HAP-1 (cell line): ENCODE measurements at regions not wholly inside any gene's neighbourhood (a gene's known extent, or its start where the extent isn't known, plus 50 kb on each side); places are given as distances from the start of the nearest gene placed in this dataset.
A peak's percentile ranks its signal among the peaks of the same experiment; 100 is the strongest.
"Not testable (repeated sequence)": the region's sequence is repeated elsewhere in the genome, so short reads cannot be mapped to it uniquely, and the experiment has no call there.

Experiments
- DNase-seq, 2 experiments: peaks; one replicate each; pipeline ENCODE4 v3.0.0-alpha.2; 2016 to 2020; ENCODE audit warnings: low spot score in 2 of 2
- H3K27me3 ChIP-seq: fragments of 250-450 bp; sonication (Bioruptor Pico); 2 replicates; pipeline ENCODE4 v1.5.1; 2020; ENCODE audit warnings: low read depth, mild to moderate bottlenecking, moderate library complexity
- H3K36me3 ChIP-seq: fragments of 250-450 bp; sonication (Bioruptor Pico); replicated peaks from 2 replicates; pipeline ENCODE4 v1.5.1; 2020; ENCODE audit warnings: mild to moderate bottlenecking
- H3K4me1 ChIP-seq: fragments of 250-450 bp; sonication (Bioruptor Pico); 2 replicates; pipeline ENCODE4 v1.5.1; 2020; ENCODE audit warnings: mild to moderate bottlenecking
- H3K4me3 ChIP-seq: fragments of 250-450 bp; sonication (Bioruptor Pico); 2 replicates; pipeline ENCODE4 v1.5.1; 2020; ENCODE audit warnings: mild to moderate bottlenecking, moderate library complexity
- H3K9me3 ChIP-seq: fragments of 250-450 bp; sonication (Bioruptor Pico); 2 replicates; pipeline ENCODE4 v1.5.1; 2020; ENCODE audit warnings: mild to moderate bottlenecking, moderate library complexity
- in situ Hi-C: fragments of 300-500 bp; cut with MboI; formaldehyde crosslinking; loops from 3 replicates; pipeline ENCODE4 v1.14.3; 2020; ENCODE audit warnings: low sequenced_read_pairs, inconsistent platforms, mixed read lengths

DNA sequence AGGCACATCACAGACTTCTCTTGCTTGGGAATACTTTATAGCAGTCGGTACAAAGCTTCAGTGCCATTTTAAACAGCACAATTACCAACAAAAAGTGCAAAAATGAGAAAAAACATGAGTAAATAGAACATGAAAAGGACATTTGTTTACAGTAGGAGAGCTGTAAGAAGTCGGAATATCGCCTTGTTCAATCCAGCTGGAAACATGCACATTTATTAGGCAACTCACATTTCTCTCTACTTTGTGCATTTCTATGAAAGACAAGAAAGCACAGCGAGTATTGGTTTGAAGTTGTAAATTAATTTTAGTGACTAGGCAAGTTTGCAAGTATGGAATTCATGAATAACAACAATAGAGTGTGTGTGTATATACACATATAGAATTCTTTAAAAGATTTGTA is 484.7 kb downstream of the DACH1 start:
- in situ Hi-C loops = no loop called here
- Histone ChIP-seq H3K36me3 (no peaks in the 10 kb centered on the region), H3K27me3 (no peaks in the 10 kb centered on the region), H3K4me3 (no peak overlapping the region), H3K4me1 (peaks cover 22% of the 10 kb centered on the region), H3K9me3 (no peaks in the 10 kb centered on the region)
- DNase-seq = no peak

DNA sequence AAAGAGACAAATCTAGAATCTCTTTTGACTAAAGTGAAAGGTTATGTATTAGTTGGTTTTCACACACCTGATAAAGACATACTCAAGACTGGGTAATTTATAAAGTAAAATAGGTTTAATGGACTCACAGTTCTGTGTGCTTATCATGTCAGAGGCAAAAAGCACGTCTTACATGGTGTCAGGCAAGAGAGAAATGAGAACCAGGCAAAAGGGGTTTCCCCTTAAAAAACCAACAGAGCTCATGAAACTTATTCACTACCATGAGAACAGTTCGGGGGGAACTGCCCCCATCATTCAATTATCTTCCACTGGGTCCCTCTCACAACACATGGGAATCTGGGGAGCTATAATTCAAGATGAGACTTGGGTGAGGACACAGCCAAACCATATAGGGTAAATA is 486.8 kb downstream of the DACH1 start:
- no peaks in the 10 kb centered on the region for H3K27me3 ChIP-seq
- H3K36me3 ChIP-seq = no peaks in the 10 kb centered on the region
- in situ Hi-C loops = no loop called here
- no peak overlapping the region for H3K4me3 ChIP-seq
- H3K4me1 ChIP-seq = peaks cover 29% of the 10 kb centered on the region
- H3K9me3 ChIP-seq = no peaks in the 10 kb centered on the region
- DNase-seq = no peak

DNA sequence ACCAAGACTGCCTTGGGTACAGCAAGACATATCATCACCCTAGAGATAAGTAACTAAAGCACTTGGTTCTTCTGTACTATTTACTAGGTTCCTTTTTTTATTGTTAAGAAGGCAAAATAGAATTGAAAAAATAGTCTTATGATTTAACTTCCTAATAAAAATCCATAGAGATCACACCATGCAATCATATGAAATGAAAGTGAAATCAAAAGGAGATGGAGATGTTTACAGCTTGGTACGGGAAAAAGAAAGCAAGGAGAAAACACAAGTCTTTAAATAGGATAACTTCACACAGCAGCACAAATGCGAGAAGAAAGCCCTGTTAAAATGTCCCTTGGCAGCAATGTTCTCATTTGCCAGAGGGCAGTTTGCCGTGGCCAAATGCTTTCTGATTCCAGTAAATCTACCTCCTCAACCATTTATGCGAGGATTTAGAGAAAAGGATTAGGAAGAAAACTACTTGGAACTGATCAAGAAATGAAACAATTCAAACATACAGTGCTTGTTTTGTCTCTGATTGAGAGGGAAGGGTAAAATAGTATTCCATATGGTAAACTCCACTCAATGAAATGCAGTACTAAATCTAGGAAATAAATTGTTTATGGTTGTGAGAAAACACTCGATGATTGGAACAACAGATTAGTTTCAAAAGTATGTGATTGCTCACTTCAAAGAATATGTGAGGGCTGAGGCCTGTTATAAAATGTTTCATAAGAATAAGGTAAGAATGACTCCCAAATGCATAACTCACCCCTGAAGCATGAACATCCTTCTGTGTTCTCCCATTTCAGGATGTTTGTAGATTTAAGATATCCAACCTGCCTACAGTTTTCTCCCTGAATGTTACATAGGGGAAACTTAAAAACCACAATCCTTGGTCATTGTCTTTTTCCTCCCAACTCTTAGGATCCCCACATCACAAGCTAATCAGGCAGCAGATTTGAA is 487.8 kb downstream of the DACH1 start:
- Histone ChIP-seq H3K9me3 (no peaks in the 10 kb centered on the region), H3K27me3 (no peaks in the 10 kb centered on the region), H3K4me3 (no peak overlapping the region), H3K36me3 (no peaks in the 10 kb centered on the region), H3K4me1 (peaks cover 34% of the 10 kb centered on the region)
- in situ Hi-C loops = no loop called here
- peak; percentile 41 to 61 for DNase-seq

DNA sequence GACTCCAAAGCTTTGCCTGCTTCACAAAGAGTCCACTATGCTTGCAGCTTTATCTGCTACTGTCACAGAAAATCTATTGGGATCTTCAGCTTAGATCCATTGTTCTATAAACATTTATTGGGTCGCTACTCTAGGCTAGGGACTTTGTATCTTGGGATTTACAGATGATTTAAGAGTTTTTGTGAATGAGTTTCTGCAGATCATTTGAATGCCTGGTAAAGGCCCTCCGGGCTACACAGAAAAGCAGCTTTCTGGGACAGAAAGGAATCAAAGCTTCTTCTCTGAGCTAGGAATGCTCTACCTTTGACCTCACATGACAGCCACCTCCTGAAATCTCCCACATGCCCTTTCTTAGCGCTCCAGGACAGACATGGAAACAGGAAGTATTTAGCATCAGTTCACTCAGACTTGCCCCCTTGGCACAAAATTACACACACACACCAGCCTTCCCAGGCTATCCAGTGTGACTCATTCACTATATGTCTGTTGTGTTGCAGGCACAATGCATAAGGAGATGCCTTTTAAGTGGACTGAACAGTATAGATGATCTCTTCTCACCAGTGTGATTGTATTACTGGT is 492.4 kb downstream of the DACH1 start:
- Histone ChIP-seq H3K27me3 (no peaks in the 10 kb centered on the region), H3K4me3 (no peak overlapping the region), H3K36me3 (no peaks in the 10 kb centered on the region), H3K9me3 (no peaks in the 10 kb centered on the region), H3K4me1 (peaks cover 27% of the 10 kb centered on the region)
- peak; percentile 79 to 93 for DNase-seq
- in situ Hi-C loops = no loop called here

DNA sequence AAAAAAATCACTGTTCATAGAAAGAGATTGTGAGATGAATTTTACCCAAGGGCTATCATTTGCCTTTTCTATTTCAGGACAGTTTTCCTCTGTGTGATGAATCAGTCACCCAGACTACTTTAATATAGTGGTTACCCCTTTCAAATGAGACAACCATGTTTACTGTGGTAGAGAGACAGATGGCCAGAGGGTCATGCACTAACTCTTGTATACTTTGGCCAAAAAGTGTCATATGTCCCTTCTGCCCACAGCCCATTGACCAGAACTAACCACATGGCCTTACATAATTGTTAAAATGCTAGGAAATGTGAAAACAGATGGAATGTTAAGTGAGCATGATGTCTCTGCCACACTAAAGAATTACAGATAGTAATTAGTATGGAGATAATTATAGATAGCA is 498.7 kb downstream of the DACH1 start:
- Histone ChIP-seq H3K4me3 (no peak overlapping the region), H3K4me1 (no peaks in the 10 kb centered on the region), H3K9me3 (no peaks in the 10 kb centered on the region), H3K27me3 (no peaks in the 10 kb centered on the region), H3K36me3 (no peaks in the 10 kb centered on the region)
- no peak for DNase-seq
- in situ Hi-C loops = no loop called here

DNA sequence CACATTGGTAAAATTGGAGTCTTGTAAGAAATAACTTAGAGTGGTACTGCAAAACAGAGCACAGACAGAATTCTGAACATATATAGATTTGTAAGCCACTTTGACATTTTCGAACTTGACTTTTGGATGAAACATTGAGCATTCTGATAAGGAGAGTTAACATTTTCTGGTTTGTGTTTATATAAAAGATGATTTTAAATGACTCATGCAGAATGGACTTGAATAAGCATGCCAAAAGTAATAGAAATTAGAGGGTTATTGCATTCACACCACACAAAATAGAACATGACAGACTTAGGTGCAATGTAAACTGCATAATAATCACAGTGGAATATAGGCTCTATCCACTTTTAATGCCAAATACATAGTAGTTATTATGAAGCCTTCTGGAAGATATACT is 507.0 kb downstream of the DACH1 start:
- Histone ChIP-seq H3K27me3 (no peaks in the 10 kb centered on the region), H3K4me3 (no peak overlapping the region), H3K9me3 (no peaks in the 10 kb centered on the region), H3K4me1 (no peaks in the 10 kb centered on the region), H3K36me3 (no peaks in the 10 kb centered on the region)
- no peak for DNase-seq
- in situ Hi-C loops = no loop called here

DNA sequence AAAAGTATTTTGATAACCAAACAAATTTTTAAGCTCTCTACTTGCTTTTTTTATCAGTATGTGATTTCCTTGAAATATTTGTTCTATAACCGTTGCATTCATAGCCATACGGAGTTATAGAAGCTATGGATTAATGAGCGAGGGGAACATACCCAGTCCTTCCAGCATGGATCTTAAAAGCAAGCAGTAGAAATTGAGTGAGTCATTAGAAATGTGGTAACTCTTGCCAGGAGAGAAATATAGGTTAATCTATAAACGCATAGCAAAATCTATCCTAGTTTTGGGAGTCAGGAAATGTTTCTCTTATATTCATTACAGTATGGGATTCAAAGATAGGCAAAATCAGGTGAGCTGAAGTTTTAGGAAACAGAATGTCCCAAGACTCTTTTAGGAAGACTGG is 507.4 kb downstream of the DACH1 start:
- Histone ChIP-seq H3K4me1 (no peaks in the 10 kb centered on the region), H3K36me3 (no peaks in the 10 kb centered on the region), H3K4me3 (no peak overlapping the region), H3K27me3 (no peaks in the 10 kb centered on the region), H3K9me3 (no peaks in the 10 kb centered on the region)
- in situ Hi-C loops = no loop called here
- DNase-seq = no peak

DNA sequence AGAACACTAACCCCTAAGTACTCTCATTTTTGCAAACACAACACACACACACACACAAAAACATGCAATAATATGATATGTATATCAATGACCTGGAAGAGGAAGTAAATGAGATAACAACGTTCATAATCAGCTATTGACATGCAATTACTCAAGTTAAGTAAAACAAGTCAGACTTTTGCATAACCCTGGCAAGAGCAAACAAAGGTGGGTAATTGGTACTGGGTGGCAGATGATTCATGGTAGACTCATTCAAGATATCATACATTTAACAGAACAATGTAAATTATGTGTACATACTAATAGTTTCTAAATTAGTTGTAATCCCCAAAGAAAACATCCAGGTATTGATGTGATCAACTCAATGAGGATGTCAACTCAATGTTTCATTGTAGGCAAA is 508.8 kb downstream of the DACH1 start:
- Histone ChIP-seq H3K4me3 (no peak overlapping the region), H3K27me3 (no peaks in the 10 kb centered on the region), H3K9me3 (no peaks in the 10 kb centered on the region), H3K36me3 (no peaks in the 10 kb centered on the region), H3K4me1 (no peaks in the 10 kb centered on the region)
- DNase-seq = no peak
- in situ Hi-C loops = no loop called here

DNA sequence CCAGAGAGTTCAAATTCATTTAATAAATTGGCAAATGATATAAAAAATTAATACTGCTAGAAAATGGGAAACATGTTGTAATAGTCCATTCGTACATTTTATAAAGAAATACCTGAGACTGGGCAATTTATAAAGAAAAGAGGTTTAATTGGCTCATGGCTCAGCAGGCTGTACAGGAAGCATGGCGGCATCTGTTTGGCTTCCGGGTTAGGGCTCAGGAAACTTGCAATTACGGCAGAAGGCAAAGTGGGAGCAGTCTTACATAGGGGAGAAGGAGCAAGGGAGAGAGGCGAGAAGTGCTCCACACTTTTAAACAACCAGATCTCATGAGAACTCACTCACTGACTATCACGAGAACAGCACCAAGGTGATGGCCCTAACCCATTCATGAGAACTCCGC is 512.0 kb downstream of the DACH1 start:
- no peak overlapping the region for H3K4me3 ChIP-seq
- in situ Hi-C loops = no loop called here

DNA sequence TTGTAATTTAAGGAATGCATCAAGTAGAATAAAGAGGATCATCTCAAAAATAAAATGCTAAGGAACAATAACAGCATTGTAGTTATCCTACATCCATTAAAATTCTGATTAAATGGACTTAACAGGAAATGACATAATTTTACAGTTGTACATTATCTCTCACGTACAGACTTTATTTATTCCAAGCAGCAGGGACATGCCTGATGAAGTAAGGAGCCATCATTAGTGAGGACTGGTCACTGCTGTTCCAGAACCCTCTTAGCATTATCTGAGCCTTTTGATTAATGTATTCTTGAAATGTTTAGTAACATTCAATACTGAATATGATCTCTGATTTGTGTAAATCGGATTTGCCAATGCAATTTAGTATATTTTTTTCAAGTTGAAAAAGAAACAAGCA is 516.1 kb downstream of the DACH1 start:
- Histone ChIP-seq H3K36me3 (no peaks in the 10 kb centered on the region), H3K9me3 (no peaks in the 10 kb centered on the region), H3K4me3 (no peak overlapping the region), H3K4me1 (peaks cover 8% of the 10 kb centered on the region), H3K27me3 (no peaks in the 10 kb centered on the region)
- DNase-seq = no peak
- in situ Hi-C loops = no loop called here

More for the DNA sequence above, 512.0 kb downstream of the DACH1 start:
- H3K27me3 ChIP-seq = no peaks in the 10 kb centered on the region
- H3K4me1 ChIP-seq = no peaks in the 10 kb centered on the region
- DNase-seq = no peak
- H3K36me3 ChIP-seq = no peaks in the 10 kb centered on the region
- no peaks in the 10 kb centered on the region for H3K9me3 ChIP-seq

DNA sequence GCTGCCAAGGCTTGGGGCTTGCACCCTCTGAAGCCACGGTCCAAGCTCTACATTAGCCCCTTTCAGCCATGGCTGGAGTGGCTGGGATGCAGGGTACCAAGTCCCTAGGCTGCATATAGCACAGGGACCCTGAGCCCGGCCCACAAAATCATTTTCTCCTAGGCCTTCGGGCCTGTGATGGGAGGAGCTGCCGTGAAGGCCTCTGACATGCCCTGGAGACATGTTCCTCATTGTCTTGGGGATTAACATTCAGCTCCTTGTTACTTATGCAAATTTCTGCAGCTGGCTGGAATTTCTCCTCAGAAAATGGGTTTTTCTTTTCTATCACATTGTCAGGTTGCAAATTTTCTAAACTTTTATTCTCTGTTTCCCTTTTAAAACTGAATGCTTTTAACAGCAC is 521.1 kb downstream of the DACH1 start:
- H3K4me3 ChIP-seq, H3K27me3 ChIP-seq, in situ Hi-C loops, H3K9me3 ChIP-seq, H3K36me3 ChIP-seq: not testable (repeated sequence)
- peak; percentile 81 to 90 for DNase-seq
- H3K4me1 ChIP-seq = peaks cover 14% of the 10 kb centered on the region

DNA sequence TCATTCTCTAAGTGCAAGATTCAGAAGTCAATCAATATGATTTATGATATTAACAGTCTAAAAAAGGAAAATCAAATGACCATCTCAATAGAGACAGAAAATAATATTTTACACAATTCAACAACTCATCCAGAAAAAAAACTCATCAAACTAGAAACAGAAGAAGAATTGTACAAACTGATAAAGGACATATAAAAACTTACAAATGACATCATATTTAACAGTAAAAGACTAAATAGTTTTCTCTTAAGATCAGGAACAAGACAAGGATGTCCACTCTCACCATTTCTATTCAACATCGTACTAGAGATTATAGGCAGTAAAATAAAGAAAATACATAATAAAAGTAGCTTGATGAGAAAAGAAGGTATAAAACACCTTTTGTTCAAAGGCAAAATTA is 527.3 kb downstream of the DACH1 start:
- peaks cover 1% of the 10 kb centered on the region; the same call in 1 of the 2 replicates for H3K36me3 ChIP-seq
- H3K4me1 ChIP-seq = peaks cover 18% of the 10 kb centered on the region
- in situ Hi-C loops = no loop called here
- no peaks in the 10 kb centered on the region; the same call in 1 of the 2 replicates for H3K9me3 ChIP-seq
- H3K4me3 ChIP-seq = no peak overlapping the region
- no peaks in the 10 kb centered on the region for H3K27me3 ChIP-seq
- no peak for DNase-seq

DNA sequence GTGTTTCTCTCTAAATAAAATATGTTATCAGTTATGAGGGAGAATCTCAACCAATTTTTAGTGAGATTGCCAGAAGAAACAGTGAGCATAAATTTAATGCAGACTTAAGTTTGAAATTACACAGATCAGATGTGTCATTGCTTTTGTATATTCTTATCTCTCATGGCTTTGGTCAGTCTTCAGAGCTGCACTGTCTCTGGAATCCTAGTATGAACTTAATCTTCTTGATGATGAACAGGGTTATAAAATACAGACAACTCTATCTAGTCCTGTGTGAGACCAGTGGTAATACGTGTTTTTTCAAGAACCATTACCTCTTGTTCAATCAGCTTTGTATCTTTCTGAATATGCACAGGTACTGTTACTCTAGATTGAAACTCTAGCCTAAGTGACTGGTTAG is 528.0 kb downstream of the DACH1 start:
- no peak overlapping the region for H3K4me3 ChIP-seq
- DNase-seq = no peak
- no peaks in the 10 kb centered on the region for H3K36me3 ChIP-seq
- peaks cover 21% of the 10 kb centered on the region for H3K4me1 ChIP-seq
- H3K27me3 ChIP-seq = no peaks in the 10 kb centered on the region
- no peaks in the 10 kb centered on the region for H3K9me3 ChIP-seq
- in situ Hi-C loops = no loop called here

DNA sequence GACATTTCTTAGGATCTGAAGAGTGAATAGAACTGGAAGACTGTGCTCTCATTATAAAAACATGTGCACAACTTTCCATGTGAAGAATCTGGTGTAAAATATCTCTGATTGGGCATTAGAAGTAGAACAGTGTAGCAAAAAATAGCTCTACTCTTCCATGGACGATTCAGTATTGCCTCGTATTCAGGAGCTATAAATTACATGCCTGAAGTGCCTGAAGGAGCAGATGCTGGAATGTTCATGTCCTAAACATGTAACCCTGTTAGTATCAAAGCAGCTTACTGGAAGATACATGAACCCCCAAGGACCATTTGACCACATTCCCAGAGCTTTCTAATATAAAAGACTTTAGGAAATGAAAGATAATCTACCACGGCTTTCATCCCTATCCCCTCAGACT is 528.9 kb downstream of the DACH1 start:
- no peaks in the 10 kb centered on the region for H3K36me3 ChIP-seq
- H3K9me3 ChIP-seq = no peaks in the 10 kb centered on the region
- no peak for DNase-seq
- H3K4me3 ChIP-seq = no peak overlapping the region
- H3K4me1 ChIP-seq = peaks cover 21% of the 10 kb centered on the region
- H3K27me3 ChIP-seq = no peaks in the 10 kb centered on the region
- in situ Hi-C loops = no loop called here
